ENCODE measurements at regions not wholly inside any gene's neighbourhood (a gene's known extent, or its start where the extent isn't known, plus 50 kb on each side); places are given as distances from the start of the nearest gene placed in this dataset.

GRCh38 chr4:106588891-106589290 lies 220.3 kb upstream of the GIMD1 start:
- TF ChIP-seq CTCF (IDR thresholded peaks at IDR 0.05; ENCODE audit: insufficient read depth, low read length, poor library complexity, severe bottlenecking), result no peak
- TF ChIP-seq EZH2phosphoT487 (conservative IDR thresholded peaks at IDR 0.05; ENCODE audit: low read length), result no peak

All from SU-DHL-6 (cell line).